CD4-positive, alpha-beta T cell treated with Interleukin-15 for 1 hour (primary cell): ENCODE measurements at regions not wholly inside any gene's neighbourhood (a gene's known extent, or its start where the extent isn't known, plus 50 kb on each side); places are given as distances from the start of the nearest gene placed in this dataset.

ENCODE experiments used
- DNase-seq: peaks from one replicate; pipeline ENCODE4 v3.0.0-alpha.2; 2020

DNA sequence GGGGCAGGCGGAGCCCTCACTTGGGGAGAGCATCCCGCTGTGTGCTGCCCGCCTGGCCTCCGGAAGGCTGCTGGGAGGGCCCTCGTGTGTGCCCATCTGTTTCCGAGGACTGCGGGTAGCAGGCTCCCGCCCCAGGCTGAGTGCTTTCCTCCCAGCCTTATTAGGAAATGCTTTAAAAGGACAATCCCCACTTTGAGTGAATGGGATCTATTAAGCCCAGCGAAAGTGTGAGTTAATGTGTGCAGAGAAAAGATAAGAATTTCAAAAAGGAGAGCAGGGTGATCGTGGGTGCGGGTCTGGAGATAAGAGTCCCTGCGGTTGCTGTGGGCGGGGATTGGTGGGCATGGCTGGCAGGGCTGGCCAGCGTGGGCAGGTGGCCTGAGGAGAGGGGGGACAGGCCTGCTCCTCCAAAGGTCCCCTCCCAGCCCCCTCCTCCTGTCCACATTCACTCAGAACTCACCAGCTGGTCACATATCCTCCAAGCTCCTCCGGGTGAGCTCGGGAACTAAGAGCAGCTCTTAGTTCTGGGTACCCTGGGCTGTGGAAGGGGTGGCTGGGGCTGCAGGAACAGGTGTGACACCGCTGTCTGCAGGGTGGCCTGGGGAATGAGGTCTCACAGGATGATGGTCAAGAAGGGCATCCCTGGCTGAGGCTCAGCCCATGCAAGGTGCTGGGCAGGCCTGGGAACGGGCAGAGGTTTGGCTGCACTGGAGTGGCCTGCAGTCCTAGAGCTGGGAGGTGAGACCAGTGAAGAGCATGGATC lies 1260.3 kb downstream of the BRD1 start:
- DNase-seq = no peak

DNA sequence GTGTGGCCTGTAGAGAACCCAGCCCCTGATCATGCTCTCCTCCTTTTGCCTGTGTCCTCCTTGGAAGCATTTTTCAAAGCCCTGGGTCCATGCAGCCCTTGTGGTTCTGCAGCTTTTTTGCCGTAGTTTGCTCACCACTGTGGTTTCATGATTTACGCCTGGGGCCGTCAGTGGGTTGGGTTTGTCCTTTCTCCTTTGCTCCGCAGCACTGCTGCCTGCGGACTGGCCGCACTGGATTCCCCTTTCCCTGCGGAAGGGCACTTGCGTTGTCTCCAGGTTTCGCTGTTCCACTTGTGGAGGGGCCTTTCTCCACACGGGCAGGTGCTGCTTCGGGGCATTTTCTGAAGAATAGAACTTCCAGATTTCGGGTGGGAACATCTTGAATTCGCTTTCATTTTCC lies 1260.9 kb downstream of the BRD1 start:
- no peak for DNase-seq

DNA sequence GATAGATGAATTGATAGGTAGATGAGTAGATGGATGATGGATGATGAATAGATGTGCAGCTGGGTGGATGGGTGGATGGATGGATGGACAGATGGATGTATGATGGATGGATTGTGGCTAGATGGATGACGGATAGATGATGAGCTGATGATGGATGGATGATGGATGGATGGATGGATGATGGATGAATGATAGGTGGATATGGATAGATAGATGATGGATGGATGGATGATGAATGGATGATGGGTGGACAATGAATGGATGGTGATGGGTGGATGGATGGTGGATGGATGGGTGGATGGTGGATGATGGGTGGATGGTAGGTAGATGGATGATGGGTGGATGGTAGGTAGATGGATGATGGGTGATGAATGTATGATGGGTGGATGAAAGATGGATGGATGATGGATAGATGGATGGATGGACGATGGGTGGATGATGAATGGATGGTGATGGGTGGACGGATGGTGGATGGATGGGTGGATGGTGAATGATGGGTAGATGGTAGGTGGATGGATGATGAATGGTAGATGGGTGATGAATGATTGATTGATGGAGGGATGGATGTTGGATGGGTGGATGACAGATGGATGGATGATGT lies 1261.7 kb downstream of the BRD1 start:
- DNase-seq = no peak

DNA sequence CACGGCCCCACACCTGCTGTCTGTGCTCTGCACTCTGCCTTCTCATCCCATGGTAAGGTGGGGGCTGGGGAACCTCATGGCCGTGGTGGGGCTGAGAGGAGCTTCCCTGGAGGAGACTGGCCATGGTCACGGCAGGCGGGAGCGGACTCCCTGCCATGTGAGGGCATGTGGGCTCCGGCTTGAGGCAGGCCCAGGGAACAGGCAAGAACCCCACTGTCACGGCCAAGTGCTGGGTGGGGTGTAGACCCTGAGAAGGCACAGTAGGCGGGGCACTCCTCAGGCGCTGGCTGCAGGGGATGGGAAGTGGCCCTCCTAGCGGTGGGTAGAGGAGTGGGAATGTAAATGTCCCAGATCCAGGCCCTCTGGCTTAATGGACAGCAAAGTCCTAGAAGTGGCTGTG lies 1262.7 kb downstream of the BRD1 start:
- DNase-seq = no peak

DNA sequence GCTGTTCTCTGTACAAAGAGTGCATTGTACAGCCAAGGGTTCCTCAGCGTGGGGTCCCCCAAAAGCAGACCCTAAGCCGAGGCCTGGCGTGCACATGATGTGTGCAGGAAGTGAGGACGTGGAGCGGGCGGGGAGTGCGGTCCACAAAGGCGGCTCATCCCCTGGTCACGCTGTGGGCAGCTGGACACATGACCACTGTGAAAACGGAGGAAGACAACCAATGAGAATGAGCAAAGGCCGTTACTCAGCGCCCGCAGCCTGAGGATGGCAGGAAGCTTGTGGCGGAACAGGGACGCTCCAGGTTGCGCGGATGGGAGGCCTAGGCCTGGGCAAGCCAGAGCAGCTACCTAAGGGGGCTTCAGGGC lies 1263.7 kb downstream of the BRD1 start:
- no peak for DNase-seq

DNA sequence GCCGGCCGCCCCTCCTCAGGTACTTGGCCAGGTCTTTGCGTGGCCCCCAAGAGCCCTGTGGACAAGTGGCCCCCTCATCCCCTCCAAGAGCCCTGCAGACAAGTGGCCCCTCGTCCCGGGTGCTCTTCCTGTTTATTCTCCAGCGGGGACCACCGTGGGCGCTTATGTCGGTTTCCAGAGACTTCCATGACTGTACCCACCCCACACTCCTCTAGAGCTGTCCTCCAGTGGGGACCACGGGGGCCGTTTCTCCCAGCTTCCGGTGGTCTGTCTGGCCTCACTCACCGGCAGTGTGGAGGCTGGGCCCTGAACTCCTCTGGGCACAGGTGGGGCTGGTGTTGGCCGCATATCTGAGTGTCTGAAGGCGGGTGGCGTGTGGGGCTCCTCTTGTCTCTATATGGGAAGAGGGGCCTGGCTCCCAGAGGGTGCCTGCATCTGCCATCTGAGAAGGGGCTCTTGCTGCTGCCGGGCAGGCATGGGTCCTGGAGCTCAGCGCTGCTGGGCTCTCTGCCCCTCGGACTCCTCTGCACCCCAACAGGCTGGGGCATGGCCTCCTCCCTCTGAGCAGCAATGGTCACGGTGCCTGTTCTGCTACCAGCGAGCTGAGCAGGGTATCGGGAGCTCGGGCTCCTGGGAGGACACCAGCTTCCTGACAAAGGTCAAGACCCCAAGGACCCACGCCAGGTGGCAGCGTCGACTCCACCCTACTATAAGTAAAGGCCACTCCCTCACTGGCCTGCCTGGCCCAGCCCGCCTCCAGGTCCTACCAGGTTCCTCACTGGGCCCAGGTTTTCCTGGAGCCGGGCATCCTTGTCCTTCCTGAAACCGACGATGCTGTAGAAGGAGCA lies 1264.3 kb downstream of the BRD1 start:
- no peak for DNase-seq

DNA sequence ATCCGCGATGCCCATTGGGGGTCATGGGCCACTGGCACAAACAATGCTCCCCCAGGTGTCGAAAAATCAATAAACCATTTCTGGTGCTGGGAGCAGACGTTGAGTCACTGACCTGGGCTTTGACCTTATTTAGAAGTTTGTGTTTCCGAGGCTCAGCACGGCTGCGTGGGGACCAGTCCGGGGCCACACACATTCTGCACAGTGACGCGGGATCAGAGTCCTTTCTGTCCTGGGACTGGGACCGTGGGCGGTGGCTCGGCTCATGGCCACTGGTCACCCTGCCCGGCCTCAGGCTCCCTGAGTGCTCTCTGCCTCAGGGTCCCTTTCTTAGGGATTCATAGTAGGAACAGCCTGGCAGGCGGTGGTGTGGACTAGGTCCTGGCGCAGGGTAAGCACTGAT lies 1266.0 kb downstream of the BRD1 start:
- DNase-seq = no peak

DNA sequence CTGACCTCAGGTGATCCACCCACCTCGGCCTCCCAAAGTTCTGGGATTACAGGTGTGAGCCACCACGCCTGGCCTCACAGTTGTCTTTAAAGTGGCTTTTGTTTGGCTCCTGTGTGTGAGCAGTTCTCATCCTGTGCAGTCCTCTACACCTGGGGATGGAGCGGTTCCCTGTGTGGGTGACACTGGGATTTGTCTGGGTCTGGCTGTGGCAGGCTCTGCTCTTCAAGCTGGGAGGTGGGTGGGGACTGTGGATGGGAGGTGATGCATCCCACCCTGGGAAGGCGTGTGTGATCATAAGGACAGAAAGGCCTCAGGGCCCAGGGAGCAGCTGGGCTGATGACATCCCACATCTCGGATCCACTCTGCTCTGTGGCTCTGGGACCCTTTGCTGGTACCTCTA lies 1266.8 kb downstream of the BRD1 start:
- no peak for DNase-seq

DNA sequence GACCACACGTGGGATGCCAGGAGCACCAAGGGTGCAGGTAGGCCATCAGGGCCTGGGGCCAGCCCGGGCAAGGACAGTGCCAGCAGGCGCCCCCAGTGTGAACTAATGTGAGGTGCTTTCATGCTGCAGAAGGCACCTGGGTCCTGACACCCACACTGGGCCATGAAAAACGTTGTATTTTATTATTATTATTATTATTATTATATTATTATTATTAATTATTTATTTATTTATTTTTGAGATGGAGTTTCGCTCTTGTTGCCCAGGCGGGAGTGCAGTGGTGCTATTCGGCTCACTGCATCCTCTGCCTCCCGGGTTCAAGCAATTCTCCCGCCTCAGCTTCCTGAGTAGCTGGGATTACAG lies 1267.3 kb downstream of the BRD1 start:
- no peak for DNase-seq

DNA sequence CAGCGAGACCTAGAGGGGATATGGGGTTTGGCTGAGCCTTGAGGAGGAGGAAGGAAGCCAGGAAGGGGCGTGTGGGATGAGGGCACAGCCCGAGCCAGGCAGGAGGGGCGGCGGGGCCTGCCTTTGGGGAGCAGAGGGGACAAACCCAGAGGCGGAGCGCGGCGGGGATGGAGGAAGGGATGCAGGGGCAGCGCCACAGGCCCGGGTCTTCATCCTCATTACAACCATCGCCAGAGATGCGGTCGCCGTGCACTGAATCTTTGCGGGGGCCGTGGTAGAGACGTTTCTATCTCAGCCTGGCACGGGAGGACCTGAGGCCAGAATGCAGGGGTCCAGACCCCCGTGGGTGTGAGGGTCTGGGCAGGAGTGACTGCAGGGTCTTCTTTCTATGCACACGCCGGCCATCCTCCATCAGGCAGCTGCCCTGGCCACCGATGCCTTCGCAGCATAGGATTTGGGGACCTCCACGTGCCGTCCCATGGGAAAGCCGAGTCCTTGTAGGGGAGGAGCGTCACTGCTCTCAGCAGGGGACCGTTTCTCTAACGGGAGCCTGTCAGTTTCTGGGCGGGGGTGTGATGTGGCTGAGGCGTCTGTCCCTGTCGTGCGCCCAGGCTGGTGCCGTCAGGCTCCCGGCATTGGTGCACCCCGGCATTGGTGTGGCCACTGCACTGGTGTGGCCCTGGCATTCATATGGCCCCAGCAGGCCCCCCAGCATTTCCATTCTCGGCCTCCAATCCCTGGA lies 1267.9 kb downstream of the BRD1 start:
- no peak for DNase-seq

DNA sequence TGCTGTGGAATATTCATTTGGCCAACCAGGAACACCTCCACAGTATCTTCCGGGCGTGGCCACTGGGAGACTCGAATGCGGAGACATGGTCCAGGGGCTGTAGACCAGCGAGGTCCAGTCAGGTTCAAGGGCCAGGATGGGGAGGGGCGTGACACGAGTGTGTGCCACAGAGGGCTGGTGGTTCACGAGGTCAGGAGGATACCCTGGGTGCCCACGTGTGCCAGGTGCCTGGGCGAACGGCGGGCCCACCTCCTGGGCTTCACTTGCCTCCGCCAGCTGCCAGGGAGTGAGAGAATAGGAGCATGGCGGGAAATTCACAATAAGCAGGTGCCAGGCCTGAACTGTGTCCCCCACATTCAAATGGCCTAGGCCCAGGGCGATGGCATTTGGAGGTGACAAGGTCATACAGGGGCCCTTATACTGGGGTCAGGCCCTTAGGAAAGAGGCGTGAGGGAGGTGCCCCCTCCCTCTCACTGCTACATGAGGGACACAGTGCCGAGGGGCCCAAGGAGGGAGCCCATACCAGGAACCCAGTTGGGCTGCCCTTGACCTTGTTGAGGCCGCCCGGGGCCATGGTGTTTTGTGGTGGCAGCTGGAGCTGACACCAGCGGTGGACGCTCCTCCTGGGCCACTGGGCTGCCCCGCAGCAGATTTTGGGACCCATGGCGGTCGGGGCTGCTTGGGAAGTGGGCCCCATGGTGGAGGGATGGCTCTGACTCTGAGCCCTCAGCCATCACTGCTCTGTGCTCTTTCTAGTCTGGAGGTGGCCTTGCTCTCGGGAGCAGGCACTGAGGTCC lies 1268.9 kb downstream of the BRD1 start:
- DNase-seq = no peak

DNA sequence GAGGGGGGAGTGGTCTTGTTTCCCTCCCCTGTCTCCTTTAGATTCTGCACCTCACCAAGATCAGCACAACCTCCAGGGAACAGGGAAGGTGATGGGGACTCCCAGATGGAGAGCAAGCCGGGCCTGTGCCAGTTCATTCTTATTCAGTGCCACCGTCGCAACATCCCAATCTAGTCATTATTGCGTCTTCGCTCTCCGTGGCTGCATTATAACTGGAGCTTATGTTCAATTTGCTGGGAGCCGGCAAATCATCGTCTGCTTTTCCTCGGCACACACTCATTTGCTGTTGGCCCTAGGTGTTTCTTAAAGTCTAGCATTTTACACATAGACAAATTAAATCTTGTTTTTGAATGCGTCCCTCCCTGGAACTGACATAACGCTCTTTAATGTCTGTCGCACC lies 1269.7 kb downstream of the BRD1 start:
- no peak for DNase-seq

DNA sequence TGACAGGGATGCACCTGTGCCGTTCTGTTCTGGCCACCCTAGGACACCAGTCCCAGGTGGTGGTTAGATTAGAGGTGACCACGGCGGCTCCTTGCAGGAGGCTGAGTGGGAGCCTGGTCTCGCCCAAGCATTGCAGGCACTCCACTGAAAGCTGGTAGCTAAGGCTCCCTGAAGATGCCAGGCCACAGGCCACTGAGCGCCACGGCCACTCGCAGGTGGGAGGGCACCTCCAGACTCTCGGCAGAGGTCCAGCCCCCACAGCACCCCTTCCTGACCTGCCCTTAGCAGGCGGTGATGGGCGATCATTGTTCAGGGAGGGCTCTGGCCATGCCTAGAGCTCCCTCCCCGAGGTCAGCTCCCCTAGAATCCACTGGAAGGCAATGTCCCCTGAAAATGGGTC lies 1270.2 kb downstream of the BRD1 start:
- DNase-seq = no peak

DNA sequence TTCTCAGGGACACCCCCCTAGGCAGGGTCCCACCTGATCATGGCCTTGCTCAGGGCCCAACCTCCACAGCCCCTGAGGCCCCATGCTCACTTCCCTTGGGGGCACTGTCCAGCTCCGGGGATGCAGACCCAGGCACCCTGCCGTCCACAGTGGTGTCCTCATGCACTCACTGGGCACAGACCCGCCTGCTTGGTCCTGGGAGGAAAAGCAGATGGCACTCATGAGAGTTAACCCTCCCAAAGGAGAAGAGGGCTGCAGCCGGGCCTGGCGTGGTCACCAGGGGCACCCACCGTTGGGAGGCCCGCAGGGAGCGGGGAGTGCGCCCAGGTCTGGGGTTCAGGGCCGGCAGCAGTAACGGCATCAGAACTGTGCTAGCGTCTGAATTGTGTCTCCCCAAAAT lies 1270.9 kb downstream of the BRD1 start:
- DNase-seq = no peak

DNA sequence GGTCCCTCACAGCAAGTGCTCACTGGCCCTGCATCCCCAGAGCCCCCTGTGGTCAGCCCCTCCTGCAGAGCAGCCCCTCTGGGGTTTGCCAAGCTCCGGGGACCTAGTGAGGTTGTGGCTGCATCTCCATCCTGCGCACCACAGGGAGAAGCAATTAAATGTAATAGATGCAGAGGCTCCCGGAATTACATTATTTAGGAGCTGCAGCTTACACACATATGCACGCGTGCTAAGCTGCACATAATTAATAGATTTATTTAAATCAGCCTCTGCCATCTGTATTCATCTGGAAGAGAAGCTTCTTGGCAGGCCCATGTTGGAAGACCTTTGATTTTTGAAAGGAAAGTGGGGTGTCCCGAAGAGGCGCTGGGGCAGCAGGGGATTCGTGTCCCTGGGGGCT lies 1271.5 kb downstream of the BRD1 start:
- DNase-seq = no peak

DNA sequence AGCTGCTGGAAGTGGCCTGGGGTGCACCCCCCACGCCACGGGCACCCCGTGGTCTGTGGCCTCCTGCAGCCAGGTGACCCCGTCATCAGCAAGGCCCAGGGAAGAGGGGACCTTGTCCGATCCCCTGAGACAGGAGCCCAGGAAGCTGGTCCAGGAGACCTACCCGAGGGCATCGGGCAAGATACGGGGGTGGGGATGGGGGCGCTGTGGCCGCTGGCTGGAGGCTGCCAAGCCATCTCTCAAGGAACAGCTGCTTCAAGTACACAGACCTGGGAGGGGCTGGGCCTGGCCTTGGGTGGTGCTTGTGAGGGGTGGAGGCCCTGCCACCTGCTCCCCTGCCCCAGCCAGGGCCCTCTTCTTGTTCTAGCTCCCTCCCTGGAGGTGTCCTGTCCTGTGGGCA lies 1272.1 kb downstream of the BRD1 start:
- DNase-seq = no peak

DNA sequence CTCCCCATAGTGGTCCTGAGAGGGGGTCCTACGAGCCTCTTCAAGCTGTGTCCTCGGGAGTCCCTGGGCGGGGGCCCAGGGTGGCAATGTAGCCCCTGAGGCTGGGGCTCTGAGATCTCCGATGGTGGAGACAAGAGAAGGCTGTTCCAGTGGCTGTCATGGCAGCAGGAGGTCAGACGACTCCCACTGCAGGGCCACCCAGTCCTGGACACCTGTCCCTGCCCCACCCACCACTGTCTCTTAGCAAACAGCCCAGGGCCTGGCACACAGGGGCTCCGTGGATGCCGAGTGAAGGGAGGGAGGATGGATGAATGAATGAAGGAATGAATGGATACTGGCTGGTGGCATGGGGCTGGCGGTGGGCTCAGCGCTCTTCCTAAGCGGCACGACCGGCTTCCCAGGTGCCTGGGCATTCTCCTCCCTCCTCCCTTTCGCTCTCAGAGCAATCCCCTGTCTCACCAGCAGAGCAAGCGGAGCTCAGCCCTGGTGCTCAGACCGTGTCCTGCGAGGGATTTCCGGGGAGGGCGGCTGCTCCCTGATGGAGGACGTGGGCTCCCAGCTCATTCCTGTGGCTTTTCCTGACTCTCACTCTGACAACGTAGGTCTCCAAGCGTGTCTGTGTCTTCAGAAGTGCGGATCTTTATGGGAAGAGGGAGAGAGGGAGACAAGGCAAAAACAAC lies 1272.6 kb downstream of the BRD1 start:
- DNase-seq = no peak

DNA sequence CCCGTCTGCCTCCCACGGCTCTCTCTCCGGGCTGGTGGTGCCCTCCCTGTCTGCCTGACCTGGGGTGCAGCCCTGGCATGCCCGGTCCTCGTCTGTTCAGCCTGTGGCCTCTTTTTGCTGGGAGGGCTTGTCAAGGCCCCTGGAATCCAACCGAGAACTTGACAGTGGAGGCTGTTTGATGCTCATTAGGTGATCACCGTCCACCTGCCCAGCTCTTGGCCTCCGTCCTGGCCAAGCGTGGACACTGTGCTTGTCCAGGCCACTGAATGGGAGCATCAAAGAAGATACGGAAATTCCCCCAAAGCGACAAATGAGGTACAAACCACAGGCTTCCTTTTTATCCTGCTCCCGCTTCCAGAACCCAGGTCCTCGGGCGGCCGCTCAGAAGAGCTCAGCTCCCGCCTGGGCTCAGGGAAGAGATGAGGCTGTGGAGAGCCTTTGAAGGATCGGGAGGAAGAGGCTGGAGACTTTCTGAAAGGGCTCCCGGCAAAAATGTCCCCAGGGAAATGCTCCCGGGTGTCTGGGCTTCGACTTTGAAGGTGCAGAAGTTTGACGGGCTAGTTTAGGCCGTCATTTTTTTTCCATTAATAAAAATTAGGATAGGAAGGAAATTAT lies 1273.9 kb downstream of the BRD1 start:
- no peak for DNase-seq

DNA sequence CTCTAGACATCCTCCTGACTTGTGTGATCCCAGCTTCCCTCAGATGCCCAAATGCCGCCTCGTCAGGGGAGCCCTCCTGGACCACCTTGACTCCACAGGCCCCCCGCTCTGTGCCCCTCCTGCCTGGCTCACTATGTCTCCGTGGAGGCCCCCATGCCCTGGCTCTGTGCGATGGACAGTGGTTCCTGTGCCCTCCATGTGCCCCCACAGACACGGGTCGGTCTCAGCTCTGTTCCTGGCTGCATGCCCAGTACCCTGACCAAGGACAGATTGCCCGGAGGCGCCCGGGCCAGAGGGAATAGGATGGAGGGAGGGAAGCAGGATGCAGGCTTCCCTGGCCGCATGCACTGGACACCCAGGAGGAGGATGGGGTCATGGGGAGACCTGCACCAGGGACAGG lies 1274.6 kb downstream of the BRD1 start:
- no peak for DNase-seq

DNA sequence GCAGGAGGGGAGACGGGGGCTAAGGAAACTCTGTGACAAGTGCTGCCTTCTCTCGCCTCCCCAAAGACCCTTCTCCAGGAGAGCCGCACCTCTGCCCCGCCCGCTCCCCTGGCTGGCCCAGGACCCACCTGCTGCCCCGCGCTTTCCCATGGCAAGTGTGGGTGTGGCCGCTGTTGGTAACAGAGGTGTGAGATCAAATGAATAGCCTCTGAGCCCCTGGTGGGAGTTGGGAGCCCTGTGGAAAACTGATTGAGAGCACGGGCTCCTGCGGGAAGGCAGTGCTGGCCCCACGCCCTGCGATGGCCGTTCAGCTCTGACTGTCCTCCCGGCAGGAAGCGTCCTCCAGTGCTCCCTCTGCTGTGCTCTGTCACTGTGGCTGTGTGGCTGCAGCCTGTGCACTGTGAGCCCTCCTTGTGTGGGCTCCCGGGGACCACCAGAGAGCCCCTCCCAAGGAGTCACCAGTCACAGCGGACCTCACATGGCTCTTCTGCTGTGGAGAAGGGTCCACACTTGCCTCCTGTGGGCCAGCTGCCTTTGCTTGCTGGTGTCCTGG lies 1275.9 kb downstream of the BRD1 start:
- no peak for DNase-seq

DNA sequence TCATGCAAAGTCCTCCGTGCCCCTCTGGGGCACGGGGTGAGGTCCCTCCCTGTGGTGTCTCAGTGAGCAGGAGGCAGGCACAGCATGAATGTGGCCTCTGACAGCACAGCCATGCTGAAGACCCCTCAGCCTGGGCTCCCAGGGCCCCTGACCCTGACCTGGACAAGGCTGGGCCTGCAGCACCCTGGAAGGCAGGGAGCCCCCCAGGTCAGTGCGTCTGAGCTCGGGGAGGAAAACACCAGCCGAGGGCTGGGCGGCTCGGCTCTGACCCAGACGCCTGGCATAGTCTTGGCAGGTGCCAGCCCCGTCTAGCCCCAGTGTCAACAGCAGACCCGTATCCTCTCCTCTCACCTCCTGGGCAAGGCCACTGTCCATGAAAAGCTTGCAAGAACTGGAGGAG lies 1276.6 kb downstream of the BRD1 start:
- no peak for DNase-seq
